Panc1 (cell line): ENCODE measurements at regions not wholly inside any gene's neighbourhood (a gene's known extent, or its start where the extent isn't known, plus 50 kb on each side); places are given as distances from the start of the nearest gene placed in this dataset.

Experiments
- CTCF ChIP-seq: fragments of 450-650 bp; IDR thresholded peaks from 2 replicates; pipeline ENCODE4 v1.5.1; 2017; ENCODE audit warnings: mild to moderate bottlenecking
- POLR2AphosphoS5 ChIP-seq: IDR thresholded peaks from 2 replicates; pipeline ENCODE4 v1.6.1; 2012; ENCODE audit warnings: mild to moderate bottlenecking, low read depth, low read length, moderate library complexity
- SIN3A ChIP-seq: IDR thresholded peaks from 2 replicates; pipeline ENCODE4 v1.6.1; 2012; ENCODE audit warnings: low read depth, mild to moderate bottlenecking, low read length, moderate library complexity, borderline replicate concordance; ENCODE audit not compliant: insufficient read depth
- TCF7L2 ChIP-seq: IDR thresholded peaks from 2 replicates; pipeline ENCODE4 v1.6.1; 2011; ENCODE audit warnings: mild to moderate bottlenecking, low read depth, low read length, inconsistent platforms

GRCh38 chr10:127801302-127801701, 64.3 kb downstream of the FOXI2 start:
- TF ChIP-seq CTCF (no peak), POLR2AphosphoS5 (no peak), TCF7L2 (no peak), SIN3A (no peak)
